ENCODE measurements at regions not wholly inside any gene's neighbourhood (a gene's known extent, or its start where the extent isn't known, plus 50 kb on each side); places are given as distances from the start of the nearest gene placed in this dataset.

GRCh38 chr4:180565856-180566431 is 1677.3 kb upstream of the TENM3 start:
- H3K79me2 ChIP-seq (ENCODE audit: insufficient read depth, low read depth) = no peaks in the 10 kb centered on the region
- no peaks in the 10 kb centered on the region for H3K27me3 ChIP-seq (ENCODE audit: insufficient read depth, low read depth)
- H3K4me1 ChIP-seq (ENCODE audit: low read depth, poor library complexity, severe bottlenecking) = no peaks in the 10 kb centered on the region
- no peaks in the 10 kb centered on the region for H4K20me1 ChIP-seq (ENCODE audit: insufficient read depth)
- H3K4me3 ChIP-seq (IDR thresholded peaks at IDR 0.05; ENCODE audit: insufficient read depth, low read depth, low read length) = no peak overlapping the region
- H2AFZ ChIP-seq (ENCODE audit: low read depth) = no peak overlapping the region
- no peaks in the 10 kb centered on the region for H3K36me3 ChIP-seq (ENCODE audit: insufficient read depth)
- H3K4me2 ChIP-seq = no peak overlapping the region
- no peak overlapping the region for H3K27ac ChIP-seq
- no peak overlapping the region for H3K9ac ChIP-seq
- TF ChIP-seq, protein P1, sequence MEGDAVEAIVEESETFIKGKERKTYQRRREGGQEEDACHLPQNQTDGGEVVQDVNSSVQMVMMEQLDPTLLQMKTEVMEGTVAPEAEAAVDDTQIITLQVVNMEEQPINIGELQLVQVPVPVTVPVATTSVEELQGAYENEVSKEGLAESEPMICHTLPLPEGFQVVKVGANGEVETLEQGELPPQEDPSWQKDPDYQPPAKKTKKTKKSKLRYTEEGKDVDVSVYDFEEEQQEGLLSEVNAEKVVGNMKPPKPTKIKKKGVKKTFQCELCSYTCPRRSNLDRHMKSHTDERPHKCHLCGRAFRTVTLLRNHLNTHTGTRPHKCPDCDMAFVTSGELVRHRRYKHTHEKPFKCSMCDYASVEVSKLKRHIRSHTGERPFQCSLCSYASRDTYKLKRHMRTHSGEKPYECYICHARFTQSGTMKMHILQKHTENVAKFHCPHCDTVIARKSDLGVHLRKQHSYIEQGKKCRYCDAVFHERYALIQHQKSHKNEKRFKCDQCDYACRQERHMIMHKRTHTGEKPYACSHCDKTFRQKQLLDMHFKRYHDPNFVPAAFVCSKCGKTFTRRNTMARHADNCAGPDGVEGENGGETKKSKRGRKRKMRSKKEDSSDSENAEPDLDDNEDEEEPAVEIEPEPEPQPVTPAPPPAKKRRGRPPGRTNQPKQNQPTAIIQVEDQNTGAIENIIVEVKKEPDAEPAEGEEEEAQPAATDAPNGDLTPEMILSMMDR (conservative IDR thresholded peaks at IDR 0.05; ENCODE audit: low read depth, low read length) = no peak

- H3K27ac ChIP-seq = no peak overlapping the region
- H3K9ac ChIP-seq = no peak overlapping the region
- H2AFZ ChIP-seq (ENCODE audit: low read depth) = no peak overlapping the region
- no peak overlapping the region for H3K4me2 ChIP-seq
- no peaks in the 10 kb centered on the region for H3K4me1 ChIP-seq (ENCODE audit: low read depth, poor library complexity, severe bottlenecking)
- H3K27me3 ChIP-seq (ENCODE audit: insufficient read depth, low read depth) = no peaks in the 10 kb centered on the region
- TF ChIP-seq, protein P1 (conservative IDR thresholded peaks at IDR 0.05; ENCODE audit: low read depth, low read length) = no peak
- no peaks in the 10 kb centered on the region for H4K20me1 ChIP-seq (ENCODE audit: insufficient read depth)
- no peaks in the 10 kb centered on the region for H3K79me2 ChIP-seq (ENCODE audit: insufficient read depth, low read depth)
- H3K4me3 ChIP-seq (IDR thresholded peaks at IDR 0.05; ENCODE audit: insufficient read depth, low read depth, low read length) = no peak overlapping the region
- H3K36me3 ChIP-seq (ENCODE audit: insufficient read depth) = no peaks in the 10 kb centered on the region
These were observed 1676.7 kb upstream of the TENM3 start for GRCh38 chr4:180566492-180566891.

DNA sequence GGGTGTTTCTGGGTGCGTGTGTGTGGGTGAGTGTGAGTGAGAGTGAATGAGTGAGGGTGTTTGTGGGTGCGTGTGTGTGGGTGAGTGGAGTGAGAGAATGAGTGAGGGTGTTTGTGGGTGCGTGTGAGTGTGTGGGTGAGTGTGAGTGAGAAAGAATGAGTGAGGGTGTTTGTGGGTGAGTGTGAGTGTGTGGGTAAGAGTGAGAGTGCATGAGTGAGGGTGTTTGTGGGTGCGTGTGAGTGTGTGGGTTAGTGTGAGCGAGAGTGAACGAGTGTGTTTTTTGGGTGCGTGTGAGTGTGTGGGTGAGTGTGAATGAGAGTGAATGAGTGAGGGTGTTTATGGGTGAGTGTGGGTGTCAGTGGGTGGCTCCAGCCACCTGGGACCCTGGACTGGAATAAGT is 1676.1 kb upstream of the TENM3 start:
- Histone ChIP-seq H3K79me2 (ENCODE audit: insufficient read depth, low read depth) (no peaks in the 10 kb centered on the region), H3K4me1 (ENCODE audit: low read depth, poor library complexity, severe bottlenecking) (no peaks in the 10 kb centered on the region), H3K27me3 (ENCODE audit: insufficient read depth, low read depth) (no peaks in the 10 kb centered on the region), H2AFZ (ENCODE audit: low read depth) (no peak overlapping the region), H3K9ac (no peak overlapping the region), H3K4me2 (no peak overlapping the region), H3K4me3 (IDR thresholded peaks at IDR 0.05; ENCODE audit: insufficient read depth, low read depth, low read length) (no peak overlapping the region), H4K20me1 (ENCODE audit: insufficient read depth) (no peaks in the 10 kb centered on the region), H3K27ac (no peak overlapping the region), H3K36me3 (ENCODE audit: insufficient read depth) (no peaks in the 10 kb centered on the region)
- TF ChIP-seq, protein P1 (conservative IDR thresholded peaks at IDR 0.05; ENCODE audit: low read depth, low read length) = no peak

- Histone ChIP-seq H3K9ac (no peak overlapping the region), H3K4me3 (IDR thresholded peaks at IDR 0.05; ENCODE audit: insufficient read depth, low read depth, low read length) (no peak overlapping the region), H2AFZ (ENCODE audit: low read depth) (no peak overlapping the region), H3K4me1 (ENCODE audit: low read depth, poor library complexity, severe bottlenecking) (no peaks in the 10 kb centered on the region), H3K4me2 (no peak overlapping the region), H3K36me3 (ENCODE audit: insufficient read depth) (no peaks in the 10 kb centered on the region), H3K79me2 (ENCODE audit: insufficient read depth, low read depth) (no peaks in the 10 kb centered on the region), H4K20me1 (ENCODE audit: insufficient read depth) (no peaks in the 10 kb centered on the region), H3K27me3 (ENCODE audit: insufficient read depth, low read depth) (no peaks in the 10 kb centered on the region), H3K27ac (no peak overlapping the region)
- TF ChIP-seq, protein P1 (conservative IDR thresholded peaks at IDR 0.05; ENCODE audit: low read depth, low read length) = no peak
These were observed 1671.6 kb upstream of the TENM3 start for GRCh38 chr4:180571516-180572055.

All from KMS-11 (cell line).